ENCODE measurements at regions not wholly inside any gene's neighbourhood (a gene's known extent, or its start where the extent isn't known, plus 50 kb on each side); places are given as distances from the start of the nearest gene placed in this dataset.
A peak's percentile ranks its signal among the peaks of the same experiment; 100 is the strongest.

DNA sequence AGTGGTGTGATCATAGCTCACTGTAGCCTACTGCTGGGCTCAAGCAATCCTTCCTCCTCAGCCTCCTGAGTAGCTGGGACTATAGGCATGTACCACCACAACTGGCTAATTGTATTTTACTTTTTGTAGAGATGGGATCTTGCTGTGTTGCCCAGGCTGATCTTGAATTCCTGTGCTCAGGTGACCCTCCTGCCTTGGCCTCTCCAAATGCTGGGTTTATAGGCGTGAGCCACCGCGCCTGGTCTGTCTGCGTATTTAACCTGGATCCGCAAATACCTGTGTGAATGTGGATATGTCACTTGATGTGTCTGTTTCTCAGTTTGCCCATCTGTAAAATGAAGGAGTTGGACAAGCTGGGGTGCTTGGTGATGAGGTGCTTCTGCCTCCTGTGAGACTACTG lies 123.9 kb downstream of the BAMBI start:
- Histone ChIP-seq H3K9me3 (replicated peaks in 1 of 11) (peaks cover 0 to 21% (median 0%) of the 10 kb centered on the region in 11 experiments; a peak in 7 of 22 replicates), H4K20me1 (no peaks in the 10 kb centered on the region), H3K27me3 (peaks cover 0 to 17% (median 0%) of the 10 kb centered on the region in 11 experiments; a peak in 3 of 22 replicates), H3K4me3 (no peak overlapping the region), H3K9ac (no peak overlapping the region), H3K27ac (no peak overlapping the region), H3K4me1 (peaks cover 4 to 62% (median 33%) of the 10 kb centered on the region in 10 experiments; a peak in 19 of 20 replicates), H3K4me2 (0 out of 22 replicates have a peak overlapping the region, but pooled peaks of 2 of the 11 experiments have one; percentile 35 to 55), H3K36me3 (no peaks in the 10 kb centered on the region)
- no peak for TF ChIP-seq Cebpa-rat (IDR thresholded peaks at IDR 0.05)

DNA sequence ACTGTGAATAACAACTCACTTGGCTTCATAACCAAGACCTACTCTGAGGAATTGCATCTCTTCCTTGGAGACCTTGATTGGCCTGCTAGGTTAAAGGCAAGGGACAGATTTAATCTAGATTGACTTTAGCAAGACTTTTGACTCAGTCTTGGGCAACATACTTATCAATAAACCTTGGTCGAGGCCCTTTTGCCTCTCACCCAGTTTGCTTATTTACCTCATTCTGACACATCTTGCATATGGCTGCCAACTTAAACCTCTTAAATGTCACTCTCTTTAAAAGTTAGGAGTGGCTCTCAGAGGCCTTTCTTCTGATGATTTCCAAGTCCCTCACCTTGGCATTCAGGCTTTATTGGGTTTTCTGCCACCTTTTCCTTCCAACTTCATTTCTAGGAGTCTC lies 124.5 kb downstream of the BAMBI start:
- Histone ChIP-seq H3K27me3 (peaks cover 0 to 17% (median 0%) of the 10 kb centered on the region in 11 experiments; a peak in 3 of 22 replicates), H3K36me3 (no peaks in the 10 kb centered on the region), H3K4me2 (no peak overlapping the region), H3K9me3 (replicated peaks in 1 of 11) (peaks cover 0 to 21% (median 0%) of the 10 kb centered on the region in 11 experiments; a peak in 6 of 22 replicates), H4K20me1 (no peaks in the 10 kb centered on the region), H3K27ac (no peak overlapping the region), H3K9ac (no peak overlapping the region), H3K4me3 (no peak overlapping the region), H3K4me1 (peaks cover 10 to 68% (median 39%) of the 10 kb centered on the region in 10 experiments)
- no peak for TF ChIP-seq Cebpa-rat (IDR thresholded peaks at IDR 0.05)

GRCh38 chr10:28805390-28805789 lies 128.1 kb downstream of the BAMBI start:
- Histone ChIP-seq H3K27me3 (peaks cover 0 to 10% (median 0%) of the 10 kb centered on the region in 11 experiments; a peak in 2 of 22 replicates), H3K4me3 (no peak overlapping the region), H3K4me1 (peaks cover 45 to 94% (median 68%) of the 10 kb centered on the region in 10 experiments), H3K4me2 (peak overlapping the region in 9 of 11 experiments; percentile 83 to 97 (median 89); a peak in 17 of 22 replicates), H4K20me1 (no peaks in the 10 kb centered on the region), H3K27ac (peak overlapping the region in 6 of 11 experiments; percentile 88 to 95 (median 92); a peak in 8 of 22 replicates), H3K36me3 (no peaks in the 10 kb centered on the region), H3K9ac (peak overlapping the region in 1 of 11 experiments; percentile 87; a peak in 2 of 22 replicates), H3K9me3 (replicated peaks in 1 of 11) (peaks cover 0 to 21% (median 0%) of the 10 kb centered on the region in 11 experiments; a peak in 6 of 22 replicates)
- TF ChIP-seq Cebpa-rat (IDR thresholded peaks at IDR 0.05) = peak in 1 of 11 experiments; percentile 16; a peak in 1 of 22 replicates

- H3K9ac ChIP-seq = peak overlapping the region in 10 of 11 experiments; percentile 37 to 87 (median 79); a peak in 18 of 22 replicates
- no peaks in the 10 kb centered on the region for H4K20me1 ChIP-seq
- peak overlapping the region in 6 of 10 experiments; percentile 4 to 52 (median 42); a peak in 8 of 20 replicates for H3K4me3 ChIP-seq
- H3K27ac ChIP-seq = peak overlapping the region in 9 of 11 experiments; percentile 75 to 95 (median 91); a peak in 18 of 22 replicates
- TF ChIP-seq Cebpa-rat (IDR thresholded peaks at IDR 0.05) = no peak
- no peaks in the 10 kb centered on the region for H3K36me3 ChIP-seq
- H3K27me3 ChIP-seq = 0 out of 22 replicates have a peak, but pooled peaks cover 0 to 5% (median 0%) of the 10 kb centered on the region in 11 experiments
- H3K9me3 ChIP-seq (replicated peaks in 1 of 11) = peaks cover 0 to 18% (median 0%) of the 10 kb centered on the region in 11 experiments; a peak in 6 of 22 replicates
- H3K4me1 ChIP-seq = peaks cover 56 to 95% (median 77%) of the 10 kb centered on the region in 10 experiments
- peak overlapping the region; percentile 83 to 97 (median 90) for H3K4me2 ChIP-seq
These were observed 129.2 kb downstream of the BAMBI start for GRCh38 chr10:28806488-28806941.

DNA sequence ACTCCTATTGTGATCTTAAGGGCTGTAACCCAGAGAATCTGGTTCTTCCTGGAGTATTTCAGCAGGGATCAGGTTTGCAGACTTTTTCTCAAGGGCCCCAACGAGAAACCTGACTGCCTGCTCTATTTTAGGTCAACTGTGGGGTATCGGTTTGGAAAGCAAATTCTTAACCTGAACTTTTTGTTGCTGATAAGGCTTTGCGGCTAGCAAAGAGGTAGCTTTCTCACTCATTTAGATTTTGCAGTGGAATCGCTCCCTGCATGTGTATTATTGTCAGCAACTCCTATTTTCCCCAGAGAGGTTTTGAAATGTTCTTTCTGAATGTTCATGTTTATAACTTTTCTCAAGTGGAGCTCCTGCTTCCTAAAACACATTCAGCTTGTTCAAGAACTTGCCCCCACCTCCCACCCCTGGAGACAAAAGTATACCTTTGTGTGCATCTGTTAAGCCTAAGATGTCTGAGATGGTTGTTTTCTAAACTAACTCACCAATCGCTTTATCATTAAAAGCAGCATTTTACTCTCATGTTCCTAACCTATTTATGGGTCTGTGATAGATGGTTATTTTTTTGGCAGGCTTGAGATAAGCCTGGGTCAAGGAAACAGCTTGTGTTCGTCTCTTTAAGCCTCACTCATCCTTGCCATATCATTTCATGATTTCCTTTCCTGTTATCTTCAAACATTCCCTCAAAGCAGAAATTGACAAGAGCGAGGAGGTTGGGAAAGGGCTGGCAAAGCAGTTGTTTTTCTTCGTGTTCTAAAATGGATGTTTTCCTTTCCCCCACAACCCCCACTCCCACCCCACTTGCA lies 129.8 kb downstream of the BAMBI start:
- no peaks in the 10 kb centered on the region for H3K36me3 ChIP-seq
- H3K4me3 ChIP-seq = peak overlapping the region in 7 of 10 experiments; percentile 4 to 52 (median 44); a peak in 13 of 20 replicates
- peaks cover 60 to 98% (median 83%) of the 10 kb centered on the region in 10 experiments for H3K4me1 ChIP-seq
- peaks cover 0 to 13% (median 0%) of the 10 kb centered on the region in 11 experiments; a peak in 6 of 22 replicates for H3K9me3 ChIP-seq (replicated peaks in 1 of 11)
- 0 out of 22 replicates have a peak, but pooled peaks cover 0 to 5% (median 0%) of the 10 kb centered on the region in 11 experiments for H3K27me3 ChIP-seq
- no peaks in the 10 kb centered on the region for H4K20me1 ChIP-seq
- TF ChIP-seq Cebpa-rat (IDR thresholded peaks at IDR 0.05) = no peak
- H3K27ac ChIP-seq = peak overlapping the region in 10 of 11 experiments; percentile 28 to 95 (median 91); a peak in 19 of 22 replicates
- H3K9ac ChIP-seq = peak overlapping the region; percentile 37 to 87 (median 79); a peak in 20 of 22 replicates
- H3K4me2 ChIP-seq = peak overlapping the region; percentile 83 to 97 (median 90)

DNA sequence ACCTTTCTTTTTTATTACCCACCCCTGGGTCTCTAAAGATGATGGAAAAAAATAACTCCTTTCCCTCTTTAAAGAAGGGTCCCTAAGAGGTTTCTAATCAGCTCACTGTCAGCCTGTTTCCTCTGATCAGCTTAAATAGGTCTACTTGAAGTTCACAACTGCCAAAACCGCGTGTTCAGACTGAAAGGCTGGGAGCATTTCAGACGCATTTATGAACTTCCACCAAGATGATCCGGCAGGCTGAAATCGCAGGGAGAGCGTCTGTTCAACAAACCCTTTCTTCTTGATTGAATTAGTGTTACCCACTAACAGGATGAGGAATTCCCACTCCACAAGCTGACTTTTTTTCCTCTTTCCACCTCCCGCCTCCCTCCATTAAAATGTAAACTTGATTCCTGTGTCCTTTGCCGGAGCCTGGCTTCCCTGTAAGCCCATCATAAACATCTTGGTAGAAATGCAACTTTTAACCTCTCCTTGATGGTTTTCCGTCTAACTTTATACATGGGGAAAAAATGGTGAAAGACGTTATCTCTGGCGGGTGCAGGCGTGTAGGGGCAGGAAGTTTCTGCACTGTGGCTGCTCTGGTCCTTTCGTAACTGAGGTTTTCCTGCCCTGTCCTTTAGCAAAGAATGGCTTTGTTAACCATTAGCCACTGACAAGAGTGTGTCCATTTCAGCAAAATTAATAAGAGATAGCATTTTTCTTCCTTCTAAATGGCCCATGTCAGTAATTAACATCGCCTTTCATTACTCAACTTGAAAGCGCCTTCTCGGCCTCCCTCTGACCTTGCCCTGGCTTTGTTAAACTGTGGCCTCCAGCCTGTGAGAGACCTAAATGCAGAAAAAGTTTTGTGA lies 130.7 kb downstream of the BAMBI start:
- Histone ChIP-seq H3K27ac (peak overlapping the region in 10 of 11 experiments; percentile 28 to 95 (median 91); a peak in 20 of 22 replicates), H3K9ac (peak overlapping the region in 10 of 11 experiments; percentile 50 to 87 (median 79); a peak in 19 of 22 replicates), H3K9me3 (replicated peaks in 1 of 11) (peaks cover 0 to 6% (median 0%) of the 10 kb centered on the region in 11 experiments; a peak in 4 of 22 replicates), H3K4me2 (peak overlapping the region; percentile 83 to 97 (median 90)), H3K27me3 (0 out of 22 replicates have a peak, but pooled peaks cover 0 to 5% (median 0%) of the 10 kb centered on the region in 11 experiments), H3K4me3 (peak overlapping the region; percentile 28 to 60 (median 44); a peak in 17 of 20 replicates), H3K36me3 (no peaks in the 10 kb centered on the region), H4K20me1 (no peaks in the 10 kb centered on the region), H3K4me1 (peaks cover 60 to 100% (median 92%) of the 10 kb centered on the region in 10 experiments)
- peak in 3 of 11 experiments; percentile 21 to 74 (median 43); a peak in 2 of 22 replicates for TF ChIP-seq Cebpa-rat (IDR thresholded peaks at IDR 0.05)

DNA sequence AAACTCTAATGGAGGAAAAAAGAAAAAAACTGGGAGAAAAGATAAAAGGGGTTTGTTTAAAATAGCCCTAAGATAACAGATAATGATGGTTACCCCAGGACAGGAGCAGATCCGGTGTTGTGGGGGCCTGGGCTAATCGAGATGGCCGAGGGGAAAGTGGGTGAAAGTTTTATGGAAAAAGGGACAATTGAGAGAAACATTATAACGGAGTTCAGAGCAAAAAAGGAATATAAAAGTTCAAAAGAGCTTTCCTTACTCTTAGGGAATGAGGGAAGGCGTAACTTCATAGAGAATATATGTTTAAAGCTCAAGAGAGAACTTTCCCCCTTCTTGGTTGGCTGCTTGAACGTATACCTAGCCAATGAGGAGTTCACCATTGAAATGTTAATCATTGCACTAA lies 131.4 kb downstream of the BAMBI start:
- H4K20me1 ChIP-seq = no peaks in the 10 kb centered on the region
- peak overlapping the region in 5 of 10 experiments; percentile 44 to 60 (median 45); a peak in 6 of 20 replicates for H3K4me3 ChIP-seq
- H3K9ac ChIP-seq = peak overlapping the region in 9 of 11 experiments; percentile 67 to 87 (median 79); a peak in 18 of 22 replicates
- H3K27me3 ChIP-seq = 0 out of 22 replicates have a peak, but pooled peaks cover 0 to 5% (median 0%) of the 10 kb centered on the region in 11 experiments
- peaks cover 0 to 5% (median 0%) of the 10 kb centered on the region in 11 experiments; a peak in 2 of 22 replicates for H3K9me3 ChIP-seq (replicated peaks in 1 of 11)
- H3K36me3 ChIP-seq = no peaks in the 10 kb centered on the region
- H3K27ac ChIP-seq = peak overlapping the region in 10 of 11 experiments; percentile 28 to 95 (median 91); a peak in 19 of 22 replicates
- H3K4me2 ChIP-seq = peak overlapping the region; percentile 83 to 97 (median 90)
- no peak for TF ChIP-seq Cebpa-rat (IDR thresholded peaks at IDR 0.05)
- peaks cover 60 to 100% (median 95%) of the 10 kb centered on the region in 10 experiments for H3K4me1 ChIP-seq
